ENCODE measurements at regions not wholly inside any gene's neighbourhood (a gene's known extent, or its start where the extent isn't known, plus 50 kb on each side); places are given as distances from the start of the nearest gene placed in this dataset.

GRCh38 chr6:76742919-76743318 lies 670.5 kb upstream of the IMPG1 start:
- peak; percentile 1 for DNase-seq (ENCODE audit: low read depth)
- H3K4me3 ChIP-seq (ENCODE audit: low read depth, low read length): no peak overlapping the region
- TF ChIP-seq CTCF (IDR thresholded peaks at IDR 0.05; ENCODE audit: insufficient read depth, low read depth, low read length): no peak

GRCh38 chr6:76719449-76719848 lies 647.0 kb upstream of the IMPG1 start:
- no peak for DNase-seq (ENCODE audit: low read depth)

GRCh38 chr6:76708641-76709331 lies 636.3 kb upstream of the IMPG1 start:
- no peak for TF ChIP-seq CTCF (IDR thresholded peaks at IDR 0.05; ENCODE audit: insufficient read depth, low read depth, low read length)
- no peak overlapping the region for H3K4me3 ChIP-seq (ENCODE audit: low read depth, low read length)
- DNase-seq (ENCODE audit: low read depth): no peak

More at GRCh38 chr6:76719449-76719848, 647.0 kb upstream of the IMPG1 start:
- TF ChIP-seq CTCF (IDR thresholded peaks at IDR 0.05; ENCODE audit: insufficient read depth, low read depth, low read length): no peak
- H3K4me3 ChIP-seq (ENCODE audit: low read depth, low read length): no peak overlapping the region

- no peak for DNase-seq (ENCODE audit: low read depth)
- TF ChIP-seq CTCF (IDR thresholded peaks at IDR 0.05; ENCODE audit: insufficient read depth, low read depth, low read length): no peak
- H3K4me3 ChIP-seq (ENCODE audit: low read depth, low read length): no peak overlapping the region
Measured at GRCh38 chr6:76707630-76708029, 635.2 kb upstream of the IMPG1 start.

- DNase-seq (ENCODE audit: low read depth): no peak
- no peak for TF ChIP-seq CTCF (IDR thresholded peaks at IDR 0.05; ENCODE audit: insufficient read depth, low read depth, low read length)
- no peak overlapping the region for H3K4me3 ChIP-seq (ENCODE audit: low read depth, low read length)
Measured at GRCh38 chr6:76706631-76707030, 634.2 kb upstream of the IMPG1 start.

- TF ChIP-seq CTCF (IDR thresholded peaks at IDR 0.05; ENCODE audit: insufficient read depth, low read depth, low read length): no peak
- DNase-seq (ENCODE audit: low read depth): no peak
- no peak overlapping the region for H3K4me3 ChIP-seq (ENCODE audit: low read depth, low read length)
Measured at GRCh38 chr6:76706086-76706485, 633.6 kb upstream of the IMPG1 start.

GRCh38 chr6:76703786-76704185 lies 631.3 kb upstream of the IMPG1 start:
- DNase-seq (ENCODE audit: low read depth): no peak
- no peak for TF ChIP-seq CTCF (IDR thresholded peaks at IDR 0.05; ENCODE audit: insufficient read depth, low read depth, low read length)

More at GRCh38 chr6:76703786-76704185, 631.3 kb upstream of the IMPG1 start:
- no peak overlapping the region for H3K4me3 ChIP-seq (ENCODE audit: low read depth, low read length)
